CD4-positive, alpha-beta T cell (primary cell): ENCODE measurements at regions not wholly inside any gene's neighbourhood (a gene's known extent, or its start where the extent isn't known, plus 50 kb on each side); places are given as distances from the start of the nearest gene placed in this dataset.
"Not testable (repeated sequence)": the region's sequence is repeated elsewhere in the genome, so short reads cannot be mapped to it uniquely, and the experiment has no call there.

ENCODE experiments used
- ATAC-seq: fragments of 200-7000 bp; cut with Tn5 transposase; one replicate; pipeline ENCODE4 v1.10.0; 2022; ENCODE audit warnings: mild to moderate bottlenecking; ENCODE audit not compliant: poor library complexity
- CTCF ChIA-PET: fragments of 350-600 bp; sonication (Branson Sonifier 250); formaldehyde crosslinking; loops from one replicate; lab custom pipeline; 2021; ENCODE audit warnings: antibody characterized with exemption, inconsistent platforms; lab: Charles Lee
- POLR2A ChIA-PET: fragments of 350-600 bp; sonication (Branson Sonifier 250); formaldehyde crosslinking; loops from one replicate; lab custom pipeline; 2021; ENCODE audit warnings: antibody characterized with exemption, inconsistent platforms; lab: Charles Lee
- DNase-seq, 14 experiments: peaks; one replicate each; pipeline ENCODE4 v3.0.0-alpha.2; 2013 to 2020; ENCODE audit warnings: mixed read lengths in 2 of 14
- H3K27ac ChIP-seq, 2 donors: one replicate each; pipeline versions ENCODE4 v1.5.1 to v1.7.0; 2013; ENCODE audit warnings: low read length in 2 of 2, low read depth in 1 of 2, mild to moderate bottlenecking in 1 of 2
- H3K27me3 ChIP-seq, 2 experiments: 1 replicate in 1 of 2; 2 replicates in 1 of 2; pipeline versions ENCODE4 v1.6.1 to v1.7.0; 2013; ENCODE audit warnings: low read length in 2 of 2, control low read depth in 1 of 2, mild to moderate bottlenecking in 1 of 2, moderate library complexity in 1 of 2; ENCODE audit not compliant: insufficient read depth in 2 of 2, control insufficient read depth in 1 of 2
- H3K36me3 ChIP-seq: one replicate; pipeline ENCODE4 v1.6.1; 2013; ENCODE audit warnings: low read length, control low read depth; ENCODE audit not compliant: insufficient read depth
- H3K4me1 ChIP-seq: one replicate; pipeline ENCODE4 v1.6.1; 2013; ENCODE audit warnings: low read length, control low read depth; ENCODE audit not compliant: insufficient read depth
- H3K4me3 ChIP-seq: one replicate; pipeline ENCODE4 v1.5.1; 2013; ENCODE audit warnings: mild to moderate bottlenecking, low read length, moderate library complexity
- H3K9me3 ChIP-seq, 2 experiments: 1 replicate in 1 of 2; 2 replicates in 1 of 2; pipeline versions ENCODE4 v1.6.1 to v1.7.0; 2013; ENCODE audit warnings: low read length in 2 of 2, mild to moderate bottlenecking in 2 of 2, control low read depth in 1 of 2, moderate library complexity in 1 of 2; ENCODE audit not compliant: control insufficient read depth in 1 of 2, insufficient read depth in 1 of 2
- H3K27ac Mint-ChIP-seq: one replicate; pipeline ENCODE4 v1.8.0; 2020; ENCODE audit warnings: mixed read lengths
- H3K27me3 Mint-ChIP-seq: one replicate; pipeline ENCODE4 v1.8.0; 2021; ENCODE audit warnings: mixed read lengths
- H3K36me3 Mint-ChIP-seq: one replicate; pipeline ENCODE4 v1.8.0; 2021; ENCODE audit warnings: low read depth, mixed read lengths
- H3K4me1 Mint-ChIP-seq: one replicate; pipeline ENCODE4 v1.8.0; 2021; ENCODE audit warnings: low read depth, mixed read lengths
- H3K4me3 Mint-ChIP-seq: one replicate; pipeline ENCODE4 v1.8.0; 2020; ENCODE audit warnings: mild to moderate bottlenecking, mixed read lengths
- H3K9me3 Mint-ChIP-seq: one replicate; pipeline ENCODE4 v1.8.0; 2020; ENCODE audit warnings: mixed read lengths
- CTCF ChIP-seq: fragments of 200-600 bp; IDR thresholded peaks from one replicate; pipeline ENCODE4 v1.8.0; 2022; ENCODE audit warnings: antibody characterized with exemption, mild to moderate bottlenecking
- intact Hi-C, 2 experiments: fragments of 100-400 bp; cut with DNase I in 1 of 2; cut with micrococcal nuclease in 1 of 2; formaldehyde crosslinking; loops; one replicate each; pipeline versions ENCODE4 v1.15.1 to v1.9.0; 2023 to 2025; cut with DNase I, micrococcal nuclease

- Mint-ChIP-seq H3K27me3 (no peaks in the 10 kb centered on the region), H3K4me1 (no peaks in the 10 kb centered on the region), H3K27ac (no peak overlapping the region), H3K9me3 (peaks cover 8% of the 10 kb centered on the region), H3K4me3 (no peak overlapping the region), H3K36me3 (no peaks in the 10 kb centered on the region)
- H3K36me3 ChIP-seq, result no peaks in the 10 kb centered on the region
- no peak overlapping the region for H3K27ac ChIP-seq
- ChIA-PET CTCF (no interaction called here), POLR2A (no interaction called here)
- TF ChIP-seq CTCF, result no peak
- DNase-seq (no peak), ATAC-seq (no peak)
- intact Hi-C loops, result no loop called here
- H3K27me3 ChIP-seq, result no peaks in the 10 kb centered on the region
- no peak overlapping the region for H3K4me3 ChIP-seq
- H3K9me3 ChIP-seq, result no peaks in the 10 kb centered on the region
- H3K4me1 ChIP-seq, result no peaks in the 10 kb centered on the region
These were observed 452.9 kb upstream of the EPHA5 start for GRCh38 chr4:66123190-66123589.

- H3K4me3 ChIP-seq, H3K4me1 ChIP-seq, DNase-seq, intact Hi-C loops, POLR2A ChIA-PET, ATAC-seq, H3K27ac Mint-ChIP-seq, H3K27me3 Mint-ChIP-seq, H3K9me3 ChIP-seq, H3K27ac ChIP-seq, H3K36me3 Mint-ChIP-seq, H3K4me1 Mint-ChIP-seq, H3K27me3 ChIP-seq, H3K36me3 ChIP-seq, CTCF ChIA-PET, H3K4me3 Mint-ChIP-seq: not testable (repeated sequence)
- H3K9me3 Mint-ChIP-seq, result peaks cover 10% of the 10 kb centered on the region
These were observed 444.9 kb upstream of the EPHA5 start for GRCh38 chr4:66115231-66115630.

GRCh38 chr4:66108898-66109297 lies 438.6 kb upstream of the EPHA5 start:
- Mint-ChIP-seq H3K36me3 (no peaks in the 10 kb centered on the region), H3K27me3 (no peaks in the 10 kb centered on the region), H3K4me1 (no peaks in the 10 kb centered on the region), H3K9me3 (peaks cover 14% of the 10 kb centered on the region), H3K4me3 (no peak overlapping the region), H3K27ac (no peak overlapping the region)
- Histone ChIP-seq H3K4me3 (no peak overlapping the region), H3K27ac (no peak overlapping the region), H3K27me3 (no peaks in the 10 kb centered on the region), H3K36me3 (no peaks in the 10 kb centered on the region), H3K9me3 (peaks cover 0 to 4% of the 10 kb centered on the region in 2 experiments), H3K4me1 (no peaks in the 10 kb centered on the region)
- DNase-seq, result no peak
- no peak for TF ChIP-seq CTCF
- no peak for ATAC-seq
- ChIA-PET CTCF (no interaction called here), POLR2A (no interaction called here)
- intact Hi-C loops, result no loop called here

GRCh38 chr4:66097218-66097617 lies 426.9 kb upstream of the EPHA5 start:
- no peaks in the 10 kb centered on the region for H3K4me1 Mint-ChIP-seq
- Histone ChIP-seq H3K27me3 (no peaks in the 10 kb centered on the region), H3K4me3 (no peak overlapping the region), H3K27ac (no peak overlapping the region), H3K4me1 (no peaks in the 10 kb centered on the region), H3K36me3 (no peaks in the 10 kb centered on the region), H3K9me3 (peaks cover 0 to 10% of the 10 kb centered on the region in 2 experiments)
- no peaks in the 10 kb centered on the region for H3K36me3 Mint-ChIP-seq
- ATAC-seq, result no peak
- no peaks in the 10 kb centered on the region for H3K27me3 Mint-ChIP-seq
- H3K4me3 Mint-ChIP-seq, result no peak overlapping the region
- TF ChIP-seq CTCF, result no peak
- CTCF ChIA-PET, result no interaction called here
- H3K9me3 Mint-ChIP-seq, result peaks cover 9% of the 10 kb centered on the region
- no peak overlapping the region for H3K27ac Mint-ChIP-seq
- intact Hi-C loops, result no loop called here
- POLR2A ChIA-PET, result no interaction called here
- DNase-seq, result no peak
